Lung (tissue), 11 donors: ENCODE measurements at regions not wholly inside any gene's neighbourhood (a gene's known extent, or its start where the extent isn't known, plus 50 kb on each side); places are given as distances from the start of the nearest gene placed in this dataset.

Experiments used
- ATAC-seq: fragments of 200-7000 bp; cut with Tn5 transposase; one replicate; pipeline ENCODE4 v1.9.1; 2020; ENCODE audit warnings: moderate number of reproducible peaks; ENCODE audit not compliant: insufficient read depth, low FRiP score
- DNase-seq, 3 donors: peaks; one replicate each; pipeline ENCODE4 v3.0.0-alpha.2; 2013 to 2017
- H3K27ac ChIP-seq, 2 donors: one replicate each; pipeline ENCODE4 v1.5.1; 2013; ENCODE audit warnings: mild to moderate bottlenecking in 2 of 2, moderate library complexity in 2 of 2, control low read depth in 1 of 2, inconsistent platforms in 1 of 2, low read depth in 1 of 2, low read length in 1 of 2
- H3K27me3 ChIP-seq, 3 donors: one replicate each; pipeline ENCODE4 v1.5.1; 2013; ENCODE audit warnings: low read length in 2 of 3; ENCODE audit not compliant: control insufficient read depth in 3 of 3, insufficient read depth in 3 of 3
- H3K36me3 ChIP-seq, 4 donors: one replicate each; pipeline ENCODE4 v1.5.1; 2013; ENCODE audit warnings: low read length in 4 of 4, mild to moderate bottlenecking in 1 of 4, moderate library complexity in 1 of 4; ENCODE audit not compliant: control insufficient read depth in 4 of 4, insufficient read depth in 4 of 4
- H3K4me1 ChIP-seq, 5 donors: one replicate each; pipeline ENCODE4 v1.5.1; 2013; ENCODE audit warnings: low read length in 5 of 5, mild to moderate bottlenecking in 2 of 5, moderate library complexity in 1 of 5; ENCODE audit not compliant: control insufficient read depth in 5 of 5, insufficient read depth in 5 of 5
- H3K4me3 ChIP-seq: one replicate; pipeline ENCODE4 v1.5.1; 2013; ENCODE audit warnings: mild to moderate bottlenecking, control low read depth, moderate library complexity
- H3K9ac ChIP-seq, 2 donors: one replicate each; pipeline ENCODE4 v1.5.1; 2013; ENCODE audit warnings: low read length in 2 of 2, control low read depth in 1 of 2; ENCODE audit not compliant: insufficient read depth in 1 of 2
- H3K9me3 ChIP-seq, 4 donors: one replicate each; pipeline ENCODE4 v1.5.1; 2013; ENCODE audit warnings: low read length in 3 of 4, mild to moderate bottlenecking in 1 of 4, moderate library complexity in 1 of 4; ENCODE audit not compliant: control insufficient read depth in 4 of 4, insufficient read depth in 3 of 4
- WGBS, 2 donors: extraction: QIAGEN DNeasy Blood & Tissue Kit; methylation state at CpG; one replicate each; pipeline ENCODE4 v1.1.7; 2013; 5-methylcytosine and 5-hydroxymethylcytosine counted together
- TF ChIP-seq, protein P1 (sequence below): IDR thresholded peaks from 2 replicates; pipeline ENCODE4 v1.5.1; 2012; ENCODE audit warnings: mild to moderate bottlenecking; ENCODE audit errors: control extremely low read depth, extremely low read depth
- donor health status: control.
- donor health status: control.
- donor health status: Bipolar disorder and iron deficiency.
- donor health status: healthy.
- donor health status: DM: yes; HTN: yes; CAD: no.

DNA sequence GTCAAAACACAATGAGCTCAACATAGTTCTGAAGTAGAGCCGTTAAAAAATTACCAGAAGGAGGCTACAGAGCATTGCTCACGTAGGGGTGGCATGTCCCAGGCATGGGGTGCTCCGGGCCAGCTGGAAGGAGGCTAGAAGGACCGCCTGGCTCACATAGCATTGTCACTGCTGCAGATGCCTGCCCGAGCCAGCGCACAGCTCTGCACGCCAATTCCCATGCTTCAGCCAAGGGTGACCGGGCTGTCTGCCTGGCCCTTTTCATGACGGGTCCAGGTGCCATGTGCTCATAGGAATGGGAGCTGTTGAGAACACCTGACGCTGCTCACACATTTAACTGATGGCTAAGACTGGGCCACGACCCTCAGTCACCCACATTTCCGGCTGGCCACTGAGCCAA, 228.9 kb upstream of the FOXF1 start:
- no peak overlapping the region for H3K4me3 ChIP-seq
- TF ChIP-seq, protein P1, sequence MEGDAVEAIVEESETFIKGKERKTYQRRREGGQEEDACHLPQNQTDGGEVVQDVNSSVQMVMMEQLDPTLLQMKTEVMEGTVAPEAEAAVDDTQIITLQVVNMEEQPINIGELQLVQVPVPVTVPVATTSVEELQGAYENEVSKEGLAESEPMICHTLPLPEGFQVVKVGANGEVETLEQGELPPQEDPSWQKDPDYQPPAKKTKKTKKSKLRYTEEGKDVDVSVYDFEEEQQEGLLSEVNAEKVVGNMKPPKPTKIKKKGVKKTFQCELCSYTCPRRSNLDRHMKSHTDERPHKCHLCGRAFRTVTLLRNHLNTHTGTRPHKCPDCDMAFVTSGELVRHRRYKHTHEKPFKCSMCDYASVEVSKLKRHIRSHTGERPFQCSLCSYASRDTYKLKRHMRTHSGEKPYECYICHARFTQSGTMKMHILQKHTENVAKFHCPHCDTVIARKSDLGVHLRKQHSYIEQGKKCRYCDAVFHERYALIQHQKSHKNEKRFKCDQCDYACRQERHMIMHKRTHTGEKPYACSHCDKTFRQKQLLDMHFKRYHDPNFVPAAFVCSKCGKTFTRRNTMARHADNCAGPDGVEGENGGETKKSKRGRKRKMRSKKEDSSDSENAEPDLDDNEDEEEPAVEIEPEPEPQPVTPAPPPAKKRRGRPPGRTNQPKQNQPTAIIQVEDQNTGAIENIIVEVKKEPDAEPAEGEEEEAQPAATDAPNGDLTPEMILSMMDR = no peak
- no peak overlapping the region for H3K27ac ChIP-seq
- H3K27me3 ChIP-seq = peaks cover 0 to 33% (median 0%) of the 10 kb centered on the region in 3 donors
- H3K9ac ChIP-seq = no peak overlapping the region
- no peaks in the 10 kb centered on the region for H3K9me3 ChIP-seq
- H3K4me1 ChIP-seq = peaks cover 0 to 3% (median 0%) of the 10 kb centered on the region in 5 donors
- DNase-seq = peak in 1 of 3 donors; percentile 31
- 81 to 84% methylated on average over 12 of the region's 12 CpGs for WGBS, 2 donors
- ATAC-seq = no peak
- H3K36me3 ChIP-seq = no peaks in the 10 kb centered on the region

DNA sequence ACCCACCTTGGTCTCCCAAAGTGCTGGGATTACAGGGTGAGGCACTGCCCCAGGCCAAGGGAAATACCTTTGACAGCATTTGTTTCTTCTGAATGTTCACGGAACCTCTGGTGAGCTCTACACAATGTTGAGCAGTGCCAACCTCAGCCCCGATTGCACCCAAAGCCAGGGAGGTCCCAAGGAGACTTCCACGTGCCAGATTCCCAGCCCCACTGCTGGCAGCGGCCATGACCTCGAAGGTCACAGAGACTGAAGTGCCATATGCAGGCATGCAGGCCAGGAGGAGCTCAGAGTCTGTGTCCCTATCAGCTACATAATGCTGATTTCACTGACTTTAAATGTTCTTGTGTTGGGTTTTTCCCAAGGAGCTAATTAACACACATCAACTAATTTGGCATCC, 226.4 kb upstream of the FOXF1 start:
- TF ChIP-seq, protein P1 = no peak
- WGBS, 2 donors = 70 to 72% methylated on average over 5 of the region's 5 CpGs
- Histone ChIP-seq H3K27me3 (peaks cover 4 to 57% (median 8%) of the 10 kb centered on the region in 3 donors), H3K9me3 (no peaks in the 10 kb centered on the region), H3K4me1 (peaks cover 0 to 7% (median 0%) of the 10 kb centered on the region in 5 donors), H3K27ac (no peak overlapping the region), H3K4me3 (no peak overlapping the region), H3K9ac (no peak overlapping the region), H3K36me3 (no peaks in the 10 kb centered on the region)
- DNase-seq = no peak
- ATAC-seq = no peak

DNA sequence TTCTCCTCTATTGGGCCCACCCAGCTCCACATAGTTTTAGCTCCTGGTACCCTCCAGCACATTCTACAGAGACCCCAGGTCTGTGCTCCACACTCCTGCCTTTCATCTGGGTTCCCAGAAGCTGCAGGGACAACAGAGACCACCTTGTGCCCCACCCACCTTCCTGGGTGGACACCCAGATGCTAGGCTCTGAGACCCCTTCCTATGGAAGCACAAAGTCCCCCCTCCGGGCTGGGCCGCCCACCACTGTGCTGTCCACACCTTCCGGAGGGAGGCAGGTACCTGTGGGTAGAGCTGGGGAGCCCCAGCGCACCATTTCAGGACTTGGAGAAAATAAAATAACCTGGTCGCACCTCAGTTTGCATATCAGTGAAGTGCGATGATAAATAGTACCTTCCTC, 224.9 kb upstream of the FOXF1 start:
- 37 to 54% methylated on average over 6 of the region's 6 CpGs for WGBS, 2 donors
- Histone ChIP-seq H3K4me1 (peaks cover 0 to 7% (median 0%) of the 10 kb centered on the region in 5 donors), H3K9me3 (no peaks in the 10 kb centered on the region), H3K27me3 (peaks cover 4 to 70% (median 16%) of the 10 kb centered on the region in 3 donors), H3K27ac (no peak overlapping the region), H3K9ac (no peak overlapping the region), H3K4me3 (no peak overlapping the region), H3K36me3 (no peaks in the 10 kb centered on the region)
- DNase-seq (no peak), ATAC-seq (no peak)
- TF ChIP-seq, protein P1 = no peak
